Stimulated activated naive CD8-positive, alpha-beta T cell treated with anti-CD3 and anti-CD28 coated beads, Interleukin-15, amount 100 ng/mL, for 72 hours (primary cell): ENCODE measurements at regions not wholly inside any gene's neighbourhood (a gene's known extent, or its start where the extent isn't known, plus 50 kb on each side); places are given as distances from the start of the nearest gene placed in this dataset.
"Not testable (repeated sequence)": the region's sequence is repeated elsewhere in the genome, so short reads cannot be mapped to it uniquely, and the experiment has no call there.

Source experiments
- ATAC-seq: fragments of 150-1000 bp; cut with Tn5 transposase; 2 replicates; pipeline ENCODE4 v1.10.0; 2021; ENCODE audit warnings: mild to moderate bottlenecking, moderate library complexity
- DNase-seq, 2 donors: peaks; one replicate each; pipeline ENCODE4 v3.0.0; 2021 to 2022
- H3K27ac Mint-ChIP-seq, 2 donors: one replicate each; pipeline ENCODE4 v1.8.0; 2022; ENCODE audit warnings: mild to moderate bottlenecking in 2 of 2, mixed read lengths in 2 of 2, moderate library complexity in 2 of 2
- H3K27me3 Mint-ChIP-seq: one replicate; pipeline ENCODE4 v1.8.0; 2022; ENCODE audit warnings: mixed read lengths
- H3K4me1 Mint-ChIP-seq: one replicate; pipeline ENCODE4 v1.8.0; 2022; ENCODE audit warnings: mild to moderate bottlenecking, mixed read lengths
- H3K4me3 Mint-ChIP-seq, 2 donors: one replicate each; pipeline ENCODE4 v1.8.0; 2022; ENCODE audit warnings: mild to moderate bottlenecking in 2 of 2, mixed read lengths in 2 of 2, moderate library complexity in 1 of 2
- H3K9me3 Mint-ChIP-seq, 2 donors: one replicate each; pipeline ENCODE4 v1.8.0; 2022; ENCODE audit warnings: mixed read lengths in 2 of 2

GRCh38 chr4:117533501-117533900 is 448.1 kb upstream of the TRAM1L1 start:
- Mint-ChIP-seq H3K4me1 (no peaks in the 10 kb centered on the region), H3K4me3 (no peak overlapping the region), H3K27me3 (no peaks in the 10 kb centered on the region), H3K27ac (peak overlapping the region in 1 of 2 donors; percentile 43), H3K9me3 (peaks cover 5 to 7% of the 10 kb centered on the region in 2 donors)
- ATAC-seq (no peak), DNase-seq (no peak)

GRCh38 chr4:117545039-117545438 is 459.7 kb upstream of the TRAM1L1 start:
- DNase-seq, result no peak
- Mint-ChIP-seq H3K9me3 (peaks cover 0 to 5% of the 10 kb centered on the region in 2 donors), H3K4me1 (no peaks in the 10 kb centered on the region), H3K27ac (no peak overlapping the region), H3K27me3 (no peaks in the 10 kb centered on the region), H3K4me3 (no peak overlapping the region)
- no peak for ATAC-seq

- Mint-ChIP-seq H3K27me3 (no peaks in the 10 kb centered on the region), H3K4me3 (no peak overlapping the region), H3K27ac (no peak overlapping the region), H3K4me1 (no peaks in the 10 kb centered on the region), H3K9me3 (peaks cover 0 to 11% of the 10 kb centered on the region in 2 donors)
- DNase-seq (no peak), ATAC-seq (no peak)
Measured at GRCh38 chr4:117549524-117549923, 464.1 kb upstream of the TRAM1L1 start.

- Mint-ChIP-seq H3K9me3 (peaks cover 0 to 11% of the 10 kb centered on the region in 2 donors), H3K27me3 (no peaks in the 10 kb centered on the region), H3K4me1 (no peaks in the 10 kb centered on the region), H3K27ac (no peak overlapping the region), H3K4me3 (no peak overlapping the region)
- ATAC-seq, result no peak
- no peak for DNase-seq
Measured at GRCh38 chr4:117550085-117550484, 464.7 kb upstream of the TRAM1L1 start.

GRCh38 chr4:117560329-117560728 is 474.0 kb upstream of the NDST3 start:
- Mint-ChIP-seq H3K9me3 (peaks cover 0 to 3% of the 10 kb centered on the region in 2 donors), H3K27ac (no peak overlapping the region), H3K4me1 (no peaks in the 10 kb centered on the region), H3K4me3 (no peak overlapping the region), H3K27me3 (no peaks in the 10 kb centered on the region)
- no peak for DNase-seq
- no peak for ATAC-seq

- no peaks in the 10 kb centered on the region for H3K27me3 Mint-ChIP-seq
- H3K27ac Mint-ChIP-seq, result no peak overlapping the region
- DNase-seq, result no peak
- H3K4me1 Mint-ChIP-seq, result no peaks in the 10 kb centered on the region
- H3K9me3 Mint-ChIP-seq, result peaks cover 7 to 8% of the 10 kb centered on the region in 2 donors
- H3K4me3 Mint-ChIP-seq, result no peak overlapping the region
- ATAC-seq, result no peak
Measured at GRCh38 chr4:117574085-117574484, 460.2 kb upstream of the NDST3 start.

GRCh38 chr4:117575850-117576249 is 458.4 kb upstream of the NDST3 start:
- Mint-ChIP-seq H3K4me1 (no peaks in the 10 kb centered on the region), H3K4me3 (no peak overlapping the region), H3K27me3 (no peaks in the 10 kb centered on the region), H3K27ac (no peak overlapping the region), H3K9me3 (peaks cover 7 to 8% of the 10 kb centered on the region in 2 donors)
- peak; percentile 53 for ATAC-seq
- DNase-seq, result no peak

- no peaks in the 10 kb centered on the region for H3K27me3 Mint-ChIP-seq
- no peak for DNase-seq
- no peaks in the 10 kb centered on the region for H3K4me1 Mint-ChIP-seq
- peaks cover 2 to 4% of the 10 kb centered on the region in 2 donors for H3K9me3 Mint-ChIP-seq
- no peak overlapping the region for H3K4me3 Mint-ChIP-seq
- no peak overlapping the region for H3K27ac Mint-ChIP-seq
- ATAC-seq, result no peak
Measured at GRCh38 chr4:117577686-117578311, 456.5 kb upstream of the NDST3 start.

- ATAC-seq (no peak), DNase-seq (no peak)
- no peak overlapping the region for H3K4me3 Mint-ChIP-seq
- H3K9me3 Mint-ChIP-seq, result no peaks in the 10 kb centered on the region
- H3K27me3 Mint-ChIP-seq, result no peaks in the 10 kb centered on the region
- H3K27ac Mint-ChIP-seq, result no peak overlapping the region
- no peaks in the 10 kb centered on the region for H3K4me1 Mint-ChIP-seq
Measured at GRCh38 chr4:117588771-117589170, 445.5 kb upstream of the NDST3 start.

- no peak for ATAC-seq
- no peak overlapping the region for H3K4me3 Mint-ChIP-seq
Measured at GRCh38 chr4:117596917-117597480, 437.3 kb upstream of the NDST3 start.

GRCh38 chr4:117599393-117599792 is 434.9 kb upstream of the NDST3 start:
- not testable (repeated sequence) for H3K27me3 Mint-ChIP-seq, ATAC-seq, H3K27ac Mint-ChIP-seq, H3K4me1 Mint-ChIP-seq, H3K9me3 Mint-ChIP-seq, DNase-seq, H3K4me3 Mint-ChIP-seq

More at GRCh38 chr4:117596917-117597480, 437.3 kb upstream of the NDST3 start:
- H3K27me3 Mint-ChIP-seq, result no peaks in the 10 kb centered on the region
- H3K4me1 Mint-ChIP-seq, result no peaks in the 10 kb centered on the region
- H3K9me3 Mint-ChIP-seq, result no peaks in the 10 kb centered on the region
- no peak overlapping the region for H3K27ac Mint-ChIP-seq
- no peak for DNase-seq

GRCh38 chr4:117600936-117601335 is 433.4 kb upstream of the NDST3 start:
- ATAC-seq, H3K27me3 Mint-ChIP-seq, DNase-seq, H3K9me3 Mint-ChIP-seq, H3K4me1 Mint-ChIP-seq, H3K4me3 Mint-ChIP-seq, H3K27ac Mint-ChIP-seq: not testable (repeated sequence)

GRCh38 chr4:117610706-117611308 is 423.5 kb upstream of the NDST3 start:
- no peak for DNase-seq
- Mint-ChIP-seq H3K4me1 (no peaks in the 10 kb centered on the region), H3K4me3 (no peak overlapping the region), H3K9me3 (peaks cover 0 to 29% of the 10 kb centered on the region in 2 donors), H3K27me3 (no peaks in the 10 kb centered on the region), H3K27ac (peak overlapping the region in 1 of 2 donors; percentile 49)
- no peak for ATAC-seq

GRCh38 chr4:117621673-117622072 is 412.6 kb upstream of the NDST3 start:
- DNase-seq (no peak), ATAC-seq (no peak)
- H3K27me3 Mint-ChIP-seq, result no peaks in the 10 kb centered on the region
- H3K4me1 Mint-ChIP-seq, result no peaks in the 10 kb centered on the region
- H3K27ac Mint-ChIP-seq, result no peak overlapping the region
- no peak overlapping the region for H3K4me3 Mint-ChIP-seq
- peaks cover 0 to 4% of the 10 kb centered on the region in 2 donors for H3K9me3 Mint-ChIP-seq

- Mint-ChIP-seq H3K27ac (no peak overlapping the region), H3K4me1 (no peaks in the 10 kb centered on the region), H3K27me3 (no peaks in the 10 kb centered on the region), H3K9me3 (peaks cover 0 to 4% of the 10 kb centered on the region in 2 donors), H3K4me3 (no peak overlapping the region)
- no peak for ATAC-seq
- DNase-seq, result no peak
Measured at GRCh38 chr4:117623326-117623725, 411.0 kb upstream of the NDST3 start.

GRCh38 chr4:117626664-117627063 is 407.6 kb upstream of the NDST3 start:
- Mint-ChIP-seq H3K9me3 (no peaks in the 10 kb centered on the region), H3K4me3 (no peak overlapping the region), H3K4me1 (no peaks in the 10 kb centered on the region), H3K27me3 (no peaks in the 10 kb centered on the region), H3K27ac (no peak overlapping the region)
- no peak for ATAC-seq
- DNase-seq, result no peak
